ENCODE measurements at regions not wholly inside any gene's neighbourhood (a gene's known extent, or its start where the extent isn't known, plus 50 kb on each side); places are given as distances from the start of the nearest gene placed in this dataset.

- DNase-seq: no peak
Measured at GRCh38 chr14:26121181-26121580, 476.7 kb downstream of the NOVA1 start.

- no peak for DNase-seq
Measured at GRCh38 chr14:26113911-26114640, 483.8 kb downstream of the NOVA1 start.

- DNase-seq: no peak
Measured at GRCh38 chr14:26104717-26105116, 493.1 kb downstream of the NOVA1 start.

GRCh38 chr14:26097852-26098251 is 500.0 kb downstream of the NOVA1 start:
- no peak for DNase-seq

- no peak for DNase-seq
Measured at GRCh38 chr14:26088275-26088674, 509.6 kb downstream of the NOVA1 start.

GRCh38 chr14:26081043-26081442 is 516.8 kb downstream of the NOVA1 start:
- no peak for DNase-seq

- no peak for DNase-seq
Measured at GRCh38 chr14:26078561-26078960, 519.3 kb downstream of the NOVA1 start.

GRCh38 chr14:26074892-26075291 is 522.9 kb downstream of the NOVA1 start:
- DNase-seq: no peak

- DNase-seq: no peak
Measured at GRCh38 chr14:26070443-26070842, 527.4 kb downstream of the NOVA1 start.

- no peak for DNase-seq
Measured at GRCh38 chr14:26067786-26068459, 529.9 kb downstream of the NOVA1 start.

- DNase-seq: no peak
Measured at GRCh38 chr14:26067341-26067740, 530.5 kb downstream of the NOVA1 start.

GRCh38 chr14:26056036-26056616 is 541.7 kb downstream of the NOVA1 start:
- no peak for DNase-seq

- DNase-seq: no peak
Measured at GRCh38 chr14:26032348-26032747, 565.5 kb downstream of the NOVA1 start.

- DNase-seq: no peak
Measured at GRCh38 chr14:26026384-26026783, 571.4 kb downstream of the NOVA1 start.

- no peak for DNase-seq
Measured at GRCh38 chr14:26023967-26024366, 573.9 kb downstream of the NOVA1 start.

GRCh38 chr14:26021759-26022158 is 576.1 kb downstream of the NOVA1 start:
- no peak for DNase-seq

- DNase-seq: no peak
Measured at GRCh38 chr14:26017270-26017669, 580.6 kb downstream of the NOVA1 start.

GRCh38 chr14:26008290-26008689 is 589.5 kb downstream of the NOVA1 start:
- DNase-seq: no peak

- no peak for DNase-seq
Measured at GRCh38 chr14:26004342-26004741, 593.5 kb downstream of the NOVA1 start.

GRCh38 chr14:25993830-25994229 is 604.0 kb downstream of the NOVA1 start:
- DNase-seq: no peak

GRCh38 chr14:25988536-25988935 is 609.3 kb downstream of the NOVA1 start:
- peak; percentile 19 for DNase-seq

GRCh38 chr14:25955772-25956171 is 642.1 kb downstream of the NOVA1 start:
- no peak for DNase-seq

GRCh38 chr14:25953532-25954139 is 644.2 kb downstream of the NOVA1 start:
- no peak for DNase-seq

GRCh38 chr14:25945746-25946145 is 652.1 kb downstream of the NOVA1 start:
- no peak for DNase-seq

Measured in NCI-H2227 treated with DMSO at 0.1 percent for 48 hours (cell line).